Endothelial cell (in vitro differentiated cells): ENCODE measurements at regions not wholly inside any gene's neighbourhood (a gene's known extent, or its start where the extent isn't known, plus 50 kb on each side); places are given as distances from the start of the nearest gene placed in this dataset.

Source experiments
- DNase-seq: peaks from one replicate; pipeline ENCODE4 v3.0.0; 2021; ENCODE audit warnings: low spot score
- H3K27ac Mint-ChIP-seq: one replicate; pipeline ENCODE4 v1.8.0; 2021; ENCODE audit warnings: mixed read lengths, inconsistent platforms; ENCODE audit not compliant: unreplicated experiment
- H3K27me3 Mint-ChIP-seq: one replicate; pipeline ENCODE4 v1.8.0; 2021; ENCODE audit warnings: mild to moderate bottlenecking, moderate library complexity, mixed read lengths, inconsistent platforms; ENCODE audit not compliant: unreplicated experiment
- H3K36me3 Mint-ChIP-seq: one replicate; pipeline ENCODE4 v1.8.0; 2021; ENCODE audit warnings: mild to moderate bottlenecking, low read depth, mixed read lengths, inconsistent platforms; ENCODE audit not compliant: unreplicated experiment
- H3K4me1 Mint-ChIP-seq: one replicate; pipeline ENCODE4 v1.8.0; 2021; ENCODE audit warnings: mild to moderate bottlenecking, mixed read lengths, inconsistent platforms; ENCODE audit not compliant: unreplicated experiment
- H3K4me3 Mint-ChIP-seq: one replicate; pipeline ENCODE4 v1.8.0; 2021; ENCODE audit warnings: mild to moderate bottlenecking, mixed read lengths, inconsistent platforms; ENCODE audit not compliant: unreplicated experiment
- H3K9me3 Mint-ChIP-seq: one replicate; pipeline ENCODE4 v1.8.0; 2021; ENCODE audit warnings: mixed read lengths, inconsistent platforms; ENCODE audit not compliant: unreplicated experiment
- CTCF ChIP-seq: fragments of 200-600 bp; sonication (generic); IDR thresholded peaks from one replicate; pipeline ENCODE4 v1.5.0; 2021; ENCODE audit warnings: antibody characterized with exemption; ENCODE audit not compliant: unreplicated experiment

- Mint-ChIP-seq H3K9me3 (no peaks in the 10 kb centered on the region), H3K27me3 (peaks cover 4% of the 10 kb centered on the region), H3K4me1 (no peaks in the 10 kb centered on the region), H3K27ac (no peak overlapping the region), H3K36me3 (no peaks in the 10 kb centered on the region), H3K4me3 (no peak overlapping the region)
- DNase-seq, result no peak
- no peak for TF ChIP-seq CTCF
Observed at GRCh38 chr21:14827468-14827867, 237.3 kb downstream of the NRIP1 start.

- Mint-ChIP-seq H3K36me3 (no peaks in the 10 kb centered on the region), H3K27ac (no peak overlapping the region), H3K9me3 (no peaks in the 10 kb centered on the region), H3K27me3 (peaks cover 4% of the 10 kb centered on the region), H3K4me3 (no peak overlapping the region), H3K4me1 (no peaks in the 10 kb centered on the region)
- no peak for DNase-seq
- no peak for TF ChIP-seq CTCF
Observed at GRCh38 chr21:14826630-14827029, 238.2 kb downstream of the NRIP1 start.

GRCh38 chr21:14825514-14825974, 239.3 kb downstream of the NRIP1 start:
- H3K4me1 Mint-ChIP-seq, result no peaks in the 10 kb centered on the region
- TF ChIP-seq CTCF, result no peak
- H3K27me3 Mint-ChIP-seq, result peaks cover 4% of the 10 kb centered on the region
- H3K27ac Mint-ChIP-seq, result no peak overlapping the region
- H3K36me3 Mint-ChIP-seq, result no peaks in the 10 kb centered on the region
- no peak overlapping the region for H3K4me3 Mint-ChIP-seq
- no peak for DNase-seq
- no peaks in the 10 kb centered on the region for H3K9me3 Mint-ChIP-seq

- Mint-ChIP-seq H3K27me3 (peaks cover 3% of the 10 kb centered on the region), H3K4me1 (no peaks in the 10 kb centered on the region), H3K4me3 (no peak overlapping the region), H3K27ac (no peak overlapping the region), H3K36me3 (no peaks in the 10 kb centered on the region), H3K9me3 (no peaks in the 10 kb centered on the region)
- TF ChIP-seq CTCF, result no peak
- no peak for DNase-seq
Observed at GRCh38 chr21:14824126-14824525, 240.7 kb downstream of the NRIP1 start.

GRCh38 chr21:14817311-14817710, 247.5 kb downstream of the NRIP1 start:
- Mint-ChIP-seq H3K9me3 (no peaks in the 10 kb centered on the region), H3K4me1 (no peaks in the 10 kb centered on the region)

More at GRCh38 chr21:14817311-14817710, 247.5 kb downstream of the NRIP1 start:
- Mint-ChIP-seq H3K4me3 (no peak overlapping the region), H3K27ac (no peak overlapping the region), H3K36me3 (no peaks in the 10 kb centered on the region), H3K27me3 (no peaks in the 10 kb centered on the region)
- TF ChIP-seq CTCF, result no peak
- no peak for DNase-seq
